Coronary artery (tissue), 2 donors: ENCODE measurements at regions not wholly inside any gene's neighbourhood (a gene's known extent, or its start where the extent isn't known, plus 50 kb on each side); places are given as distances from the start of the nearest gene placed in this dataset.

Experiments
- DNase-seq: peaks from one replicate; pipeline ENCODE4 v3.0.0-alpha.2; 2017; ENCODE audit warnings: low spot score
- H3K27ac ChIP-seq, 2 donors: fragments of 200-600 bp; sonication (generic); one replicate each; pipeline ENCODE4 v1.5.1; 2016 to 2019
- H3K4me3 ChIP-seq: fragments of 200-600 bp; sonication (generic); 2 replicates; pipeline ENCODE4 v1.5.1; 2016; ENCODE audit warnings: mild to moderate bottlenecking, moderate library complexity
- CTCF ChIP-seq: fragments of 200-600 bp; sonication (generic); IDR thresholded peaks from one replicate; pipeline ENCODE4 v1.5.1; 2019; ENCODE audit warnings: antibody characterized with exemption

- DNase-seq: no peak
- no peak for TF ChIP-seq CTCF
- Histone ChIP-seq H3K27ac (no peak overlapping the region), H3K4me3 (no peak overlapping the region)
Observed at GRCh38 chr10:81136261-81136660, 598.6 kb downstream of the SH2D4B start.

GRCh38 chr10:81145975-81146374 lies 608.3 kb downstream of the SH2D4B start:
- DNase-seq: no peak
- H3K4me3 ChIP-seq: no peak overlapping the region
- TF ChIP-seq CTCF: no peak
- no peak overlapping the region for H3K27ac ChIP-seq

- DNase-seq: no peak
- Histone ChIP-seq H3K27ac (no peak overlapping the region), H3K4me3 (no peak overlapping the region)
- no peak for TF ChIP-seq CTCF
Observed at GRCh38 chr10:81146436-81146835, 608.7 kb downstream of the SH2D4B start.

GRCh38 chr10:81152656-81153055 lies 615.0 kb downstream of the SH2D4B start:
- no peak for DNase-seq
- no peak for TF ChIP-seq CTCF
- Histone ChIP-seq H3K27ac (no peak overlapping the region), H3K4me3 (no peak overlapping the region)

- no peak for TF ChIP-seq CTCF
- DNase-seq: no peak
- Histone ChIP-seq H3K27ac (no peak overlapping the region), H3K4me3 (no peak overlapping the region)
Observed at GRCh38 chr10:81157681-81158080, 620.0 kb downstream of the SH2D4B start.

- DNase-seq: no peak
- H3K4me3 ChIP-seq: no peak overlapping the region
- TF ChIP-seq CTCF: no peak
- no peak overlapping the region for H3K27ac ChIP-seq
Observed at GRCh38 chr10:81177651-81178244, 640.0 kb downstream of the SH2D4B start.

GRCh38 chr10:81179324-81179723 lies 641.6 kb downstream of the SH2D4B start:
- no peak overlapping the region for H3K4me3 ChIP-seq
- H3K27ac ChIP-seq: no peak overlapping the region
- DNase-seq: no peak
- no peak for TF ChIP-seq CTCF
